ENCODE measurements at regions not wholly inside any gene's neighbourhood (a gene's known extent, or its start where the extent isn't known, plus 50 kb on each side); places are given as distances from the start of the nearest gene placed in this dataset.

DNA sequence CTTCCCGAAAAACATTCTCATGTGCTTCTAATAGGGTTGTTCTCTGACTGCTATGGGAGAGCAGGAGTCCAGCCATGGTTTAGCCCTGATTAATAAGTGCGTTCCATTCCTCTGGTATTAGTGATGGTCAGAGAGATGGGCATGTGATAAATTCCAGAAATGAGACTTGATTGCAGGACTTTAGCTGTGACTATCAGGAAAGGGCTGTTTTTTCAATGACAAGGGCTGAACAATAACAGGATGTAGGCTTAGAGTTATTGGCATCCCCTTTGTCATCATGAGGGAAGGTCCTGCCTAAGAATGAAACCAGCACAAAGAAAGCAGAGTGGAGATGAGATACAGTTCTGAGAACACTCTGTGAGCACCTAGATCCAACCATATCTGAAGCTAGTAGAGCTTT lies 494.6 kb downstream of the MIAT start:
- no peak overlapping the region for H3K4me3 ChIP-seq
- H3K4me1 ChIP-seq (ENCODE audit: low read depth), result no peaks in the 10 kb centered on the region
- no peaks in the 10 kb centered on the region for H3K9me3 ChIP-seq
- no peak for ATAC-seq
- intact Hi-C loops (cut with DNase I, micrococcal nuclease), result no loop called here
- DNase-seq, result no peak
- TF ChIP-seq, protein P1, sequence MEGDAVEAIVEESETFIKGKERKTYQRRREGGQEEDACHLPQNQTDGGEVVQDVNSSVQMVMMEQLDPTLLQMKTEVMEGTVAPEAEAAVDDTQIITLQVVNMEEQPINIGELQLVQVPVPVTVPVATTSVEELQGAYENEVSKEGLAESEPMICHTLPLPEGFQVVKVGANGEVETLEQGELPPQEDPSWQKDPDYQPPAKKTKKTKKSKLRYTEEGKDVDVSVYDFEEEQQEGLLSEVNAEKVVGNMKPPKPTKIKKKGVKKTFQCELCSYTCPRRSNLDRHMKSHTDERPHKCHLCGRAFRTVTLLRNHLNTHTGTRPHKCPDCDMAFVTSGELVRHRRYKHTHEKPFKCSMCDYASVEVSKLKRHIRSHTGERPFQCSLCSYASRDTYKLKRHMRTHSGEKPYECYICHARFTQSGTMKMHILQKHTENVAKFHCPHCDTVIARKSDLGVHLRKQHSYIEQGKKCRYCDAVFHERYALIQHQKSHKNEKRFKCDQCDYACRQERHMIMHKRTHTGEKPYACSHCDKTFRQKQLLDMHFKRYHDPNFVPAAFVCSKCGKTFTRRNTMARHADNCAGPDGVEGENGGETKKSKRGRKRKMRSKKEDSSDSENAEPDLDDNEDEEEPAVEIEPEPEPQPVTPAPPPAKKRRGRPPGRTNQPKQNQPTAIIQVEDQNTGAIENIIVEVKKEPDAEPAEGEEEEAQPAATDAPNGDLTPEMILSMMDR (IDR thresholded peaks at IDR 0.05), result no peak
- H3K36me3 ChIP-seq (ENCODE audit: low read depth), result no peaks in the 10 kb centered on the region

DNA sequence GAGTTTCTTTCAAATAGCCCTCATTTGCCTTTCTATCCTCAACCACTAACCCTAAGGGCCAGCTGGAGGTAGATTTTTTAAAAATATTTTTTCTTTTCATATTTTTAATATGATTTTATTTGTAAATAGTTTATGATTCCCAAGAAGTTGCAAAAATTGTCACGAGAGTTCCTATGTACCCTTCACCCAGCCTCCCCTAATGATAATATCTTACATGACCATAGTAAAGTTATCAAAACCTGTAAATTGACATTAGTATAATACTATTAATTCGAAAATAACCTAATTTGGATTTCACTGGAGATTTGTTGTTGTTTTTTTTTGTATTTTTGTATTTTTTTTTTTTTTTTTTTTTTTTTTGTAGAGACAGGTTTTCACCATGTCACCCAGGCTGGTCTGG lies 495.5 kb downstream of the MIAT start:
- ATAC-seq (no peak), DNase-seq (no peak)
- no peaks in the 10 kb centered on the region for H3K4me1 ChIP-seq (ENCODE audit: low read depth)
- no peaks in the 10 kb centered on the region for H3K36me3 ChIP-seq (ENCODE audit: low read depth)
- TF ChIP-seq, protein P1 (IDR thresholded peaks at IDR 0.05), result no peak
- no peaks in the 10 kb centered on the region for H3K9me3 ChIP-seq
- no peak overlapping the region for H3K4me3 ChIP-seq
- intact Hi-C loops (cut with DNase I, micrococcal nuclease), result no loop called here

DNA sequence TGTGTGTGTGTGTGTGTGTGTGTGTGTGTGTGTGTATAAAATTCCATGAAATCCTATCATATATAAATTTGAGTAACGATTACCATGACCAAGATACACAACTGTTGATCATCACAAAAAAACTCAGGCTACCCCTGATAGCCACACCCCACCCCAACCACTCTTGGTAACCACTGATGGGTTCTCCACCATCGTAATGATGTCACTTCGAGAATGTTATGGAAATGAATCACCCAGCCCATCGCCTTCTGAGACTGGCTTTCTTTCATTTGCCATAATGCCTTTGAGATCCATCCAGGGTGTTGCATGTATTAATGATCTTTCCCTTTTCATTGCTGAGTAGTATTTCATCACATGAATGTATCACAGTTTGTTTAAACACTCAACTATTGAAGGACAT lies 496.0 kb downstream of the MIAT start:
- H3K4me1 ChIP-seq (ENCODE audit: low read depth), result no peaks in the 10 kb centered on the region
- TF ChIP-seq, protein P1 (IDR thresholded peaks at IDR 0.05), result no peak
- no peaks in the 10 kb centered on the region for H3K36me3 ChIP-seq (ENCODE audit: low read depth)
- no peaks in the 10 kb centered on the region for H3K9me3 ChIP-seq
- ATAC-seq, result no peak
- DNase-seq, result no peak
- no peak overlapping the region for H3K4me3 ChIP-seq
- intact Hi-C loops (cut with DNase I, micrococcal nuclease), result no loop called here

DNA sequence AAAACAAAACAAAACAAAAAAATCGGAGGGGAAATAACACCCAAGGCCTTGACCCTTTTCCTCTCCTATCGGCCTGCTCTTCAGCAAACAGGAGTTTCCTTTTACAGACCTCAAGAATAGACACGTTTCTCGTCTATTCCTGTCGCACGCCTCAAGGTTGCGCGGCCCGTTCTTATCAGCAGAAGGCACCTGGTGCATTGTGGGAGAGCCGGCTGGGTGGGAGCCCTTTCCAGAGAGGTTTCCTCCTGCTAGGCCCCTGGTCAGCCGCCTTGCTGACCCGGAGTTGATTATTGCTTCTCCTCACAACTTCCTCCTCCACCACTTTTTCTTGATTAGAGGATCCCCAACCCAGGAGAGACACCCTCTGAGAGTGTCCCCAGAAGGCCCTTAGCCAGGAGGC lies 497.3 kb downstream of the MIAT start:
- DNase-seq, result no peak
- intact Hi-C loops (cut with DNase I, micrococcal nuclease), result no loop called here
- TF ChIP-seq, protein P1 (IDR thresholded peaks at IDR 0.05), result no peak
- Histone ChIP-seq H3K4me3 (no peak overlapping the region), H3K9me3 (no peaks in the 10 kb centered on the region), H3K4me1 (ENCODE audit: low read depth) (no peaks in the 10 kb centered on the region), H3K36me3 (ENCODE audit: low read depth) (no peaks in the 10 kb centered on the region)
- ATAC-seq, result no peak

DNA sequence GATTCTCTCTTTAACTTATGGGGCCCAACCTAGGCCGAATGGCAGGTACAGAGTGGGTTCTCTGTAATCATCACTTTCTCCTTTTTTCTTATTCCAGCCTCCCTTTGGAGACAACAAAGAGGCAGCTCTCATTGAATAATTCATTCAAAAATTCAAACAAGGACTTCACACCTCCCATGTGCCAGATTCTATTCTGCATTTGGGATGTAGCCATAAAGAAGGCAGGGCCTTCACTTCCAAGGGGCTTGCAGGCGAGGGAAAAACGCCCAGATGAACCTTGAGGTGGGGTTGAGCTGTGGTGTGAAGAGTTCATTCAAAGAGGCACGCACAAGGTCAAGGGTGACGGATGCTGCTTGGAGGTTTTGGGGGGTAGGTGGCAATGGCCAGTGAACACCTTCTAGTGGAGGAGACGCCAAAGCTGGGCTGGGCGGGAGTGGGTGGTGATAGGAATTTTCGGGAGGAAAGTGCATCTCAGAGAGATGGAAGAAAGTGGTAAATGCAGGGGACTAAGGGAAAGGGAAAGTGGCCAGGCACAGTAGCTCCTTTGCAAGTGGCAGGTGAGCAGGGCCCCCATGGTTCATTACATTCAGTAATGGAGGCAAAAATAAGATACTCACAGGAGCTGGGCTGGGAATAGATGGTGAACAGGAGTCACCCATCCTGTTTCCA lies 499.6 kb downstream of the MIAT start:
- TF ChIP-seq, protein P1 (IDR thresholded peaks at IDR 0.05), result no peak
- intact Hi-C loops (cut with DNase I, micrococcal nuclease), result no loop called here
- ATAC-seq, result no peak
- Histone ChIP-seq H3K4me3 (no peak overlapping the region), H3K9me3 (no peaks in the 10 kb centered on the region), H3K4me1 (ENCODE audit: low read depth) (no peaks in the 10 kb centered on the region), H3K36me3 (ENCODE audit: low read depth) (no peaks in the 10 kb centered on the region)
- DNase-seq, result no peak
